HEK293 (cell line): ENCODE measurements at regions not wholly inside any gene's neighbourhood (a gene's known extent, or its start where the extent isn't known, plus 50 kb on each side); places are given as distances from the start of the nearest gene placed in this dataset.

Experiments used
- CTCF ChIA-PET: fragments of 350-600 bp; formaldehyde crosslinking; extraction: SDS; loops from one replicate; lab custom pipeline; 2021; ENCODE audit warnings: antibody characterized with exemption; lab: Yijun Ruan, JAX
- POLR2A ChIA-PET: fragments of 300-600 bp; formaldehyde crosslinking; extraction: SDS; loops from one replicate; lab custom pipeline; 2020; ENCODE audit warnings: antibody characterized with exemption, inconsistent platforms; lab: Yijun Ruan, JAX
- H3K27ac ChIP-seq: fragments of 200-500 bp; sonication (Bioruptor generic); 2 replicates; pipeline ENCODE4 v1.5.1; 2014; ENCODE audit warnings: low read depth, low read length, control low read depth, inconsistent platforms; ENCODE audit errors: extremely low read depth
- H3K36me3 ChIP-seq, 2 experiments: fragments of 200-500 bp in 1 of 2; sonication (Bioruptor generic) in 1 of 2; 1 replicate in 1 of 2; 2 replicates in 1 of 2; pipeline ENCODE4 v1.5.1; 2014 to 2017; ENCODE audit warnings: inconsistent platforms in 2 of 2, low read length in 2 of 2; ENCODE audit not compliant: control insufficient read depth in 2 of 2, insufficient read depth in 1 of 2
- H3K4me1 ChIP-seq: fragments of 200-500 bp; sonication (Bioruptor generic); 2 replicates; pipeline ENCODE4 v1.5.1; 2014; ENCODE audit warnings: mild to moderate bottlenecking, low read length, inconsistent platforms; ENCODE audit not compliant: control insufficient read depth, insufficient read depth
- H3K4me3 ChIP-seq: 2 replicates; pipeline ENCODE4 v1.5.1; 2011; ENCODE audit warnings: low read depth, mild to moderate bottlenecking, control low read depth, low read length, moderate library complexity
- H3K9me3 ChIP-seq: fragments of 200-500 bp; sonication (Bioruptor generic); 2 replicates; pipeline ENCODE4 v1.5.1; 2014; ENCODE audit warnings: low read depth, low read length, inconsistent platforms; ENCODE audit not compliant: control insufficient read depth, insufficient read depth
- EGR2 ChIP-seq: fragments of 450-650 bp; formaldehyde crosslinking; IDR thresholded peaks from 2 replicates; pipeline ENCODE4 v1.5.1; 2016; ENCODE audit warnings: low read depth, missing biosample characterization, missing genetic modification characterization
- GLIS1 ChIP-seq: fragments of 450-650 bp; formaldehyde crosslinking; IDR thresholded peaks from 2 replicates; pipeline ENCODE4 v1.5.1; 2016; ENCODE audit warnings: missing biosample characterization, missing genetic modification characterization
- KLF10 ChIP-seq: fragments of 450-650 bp; IDR thresholded peaks from 2 replicates; pipeline ENCODE4 v1.5.1; 2018; ENCODE audit warnings: missing biosample characterization, mild to moderate bottlenecking, missing genetic modification characterization
- OVOL3 ChIP-seq: fragments of 450-650 bp; formaldehyde crosslinking; IDR thresholded peaks from 2 replicates; pipeline ENCODE4 v1.5.1; 2016; ENCODE audit warnings: missing biosample characterization, missing genetic modification characterization
- PATZ1 ChIP-seq: fragments of 450-650 bp; formaldehyde crosslinking; IDR thresholded peaks from 2 replicates; pipeline ENCODE4 v1.5.1; 2016; ENCODE audit warnings: missing biosample characterization, missing genetic modification characterization
- YY1 ChIP-seq: fragments of 450-650 bp; formaldehyde crosslinking; IDR thresholded peaks from 2 replicates; pipeline ENCODE4 v1.5.1; 2018; ENCODE audit warnings: missing biosample characterization, missing genetic modification characterization
- ZNF138 ChIP-seq: fragments of 450-650 bp; formaldehyde crosslinking; IDR thresholded peaks from 2 replicates; pipeline ENCODE4 v1.5.1; 2016; ENCODE audit warnings: missing biosample characterization, missing genetic modification characterization, borderline replicate concordance
- ZNF157 ChIP-seq: fragments of 450-650 bp; formaldehyde crosslinking; IDR thresholded peaks from 2 replicates; pipeline ENCODE4 v1.5.1; 2016; ENCODE audit warnings: missing biosample characterization, missing genetic modification characterization
- ZNF174 ChIP-seq: fragments of 450-650 bp; formaldehyde crosslinking; IDR thresholded peaks from 2 replicates; pipeline ENCODE4 v1.5.0; 2017; ENCODE audit warnings: missing biosample characterization, mild to moderate bottlenecking, missing genetic modification characterization
- ZNF335 ChIP-seq: fragments of 450-650 bp; formaldehyde crosslinking; conservative IDR thresholded peaks from 2 replicates; pipeline ENCODE4 v1.5.1; 2016; ENCODE audit warnings: missing biosample characterization, missing genetic modification characterization
- ZNF394 ChIP-seq: fragments of 450-650 bp; formaldehyde crosslinking; IDR thresholded peaks from 2 replicates; pipeline ENCODE4 v1.5.1; 2016; ENCODE audit warnings: missing biosample characterization, missing genetic modification characterization, mild to moderate bottlenecking, moderate library complexity, borderline replicate concordance
- ZNF426 ChIP-seq: fragments of 450-650 bp; formaldehyde crosslinking; IDR thresholded peaks from 2 replicates; pipeline ENCODE4 v1.5.1; 2017; ENCODE audit warnings: missing biosample characterization, missing genetic modification characterization, mild to moderate bottlenecking, inconsistent platforms, moderate library complexity
- ZNF571 ChIP-seq: fragments of 450-650 bp; formaldehyde crosslinking; IDR thresholded peaks from 2 replicates; pipeline ENCODE4 v1.5.0; 2017; ENCODE audit warnings: missing biosample characterization, missing genetic modification characterization
- ZNF670 ChIP-seq: fragments of 450-650 bp; formaldehyde crosslinking; IDR thresholded peaks from 2 replicates; pipeline ENCODE4 v1.5.1; 2016; ENCODE audit warnings: missing biosample characterization, missing genetic modification characterization, low read depth
- ZNF701 ChIP-seq: fragments of 450-650 bp; formaldehyde crosslinking; IDR thresholded peaks from 2 replicates; pipeline ENCODE4 v1.5.1; 2016; ENCODE audit warnings: missing biosample characterization, missing genetic modification characterization
- ZSCAN30 ChIP-seq: fragments of 450-650 bp; IDR thresholded peaks from 2 replicates; pipeline ENCODE4 v1.5.1; 2018; ENCODE audit warnings: missing biosample characterization, mild to moderate bottlenecking, missing genetic modification characterization, moderate library complexity
- TF ChIP-seq, protein P1 (sequence below): fragments of 450-650 bp; formaldehyde crosslinking; conservative IDR thresholded peaks from 2 replicates; pipeline ENCODE4 v1.5.1; 2016; ENCODE audit warnings: low read depth, missing biosample characterization, missing genetic modification characterization
- TF ChIP-seq, protein P2 (sequence below): fragments of 450-650 bp; formaldehyde crosslinking; IDR thresholded peaks from 2 replicates; pipeline ENCODE4 v1.5.1; 2016; ENCODE audit warnings: missing biosample characterization, missing genetic modification characterization
- TF ChIP-seq, protein P3 (sequence below): fragments of 450-650 bp; formaldehyde crosslinking; IDR thresholded peaks from 2 replicates; pipeline ENCODE4 v1.5.1; 2017; ENCODE audit warnings: missing biosample characterization, missing genetic modification characterization
- TF ChIP-seq, protein P4 (sequence below): fragments of 450-650 bp; formaldehyde crosslinking; IDR thresholded peaks from 2 replicates; pipeline ENCODE4 v1.5.1; 2016; ENCODE audit warnings: missing biosample characterization, missing genetic modification characterization
- TF ChIP-seq, protein P5 (sequence below): fragments of 450-650 bp; formaldehyde crosslinking; IDR thresholded peaks from 2 replicates; pipeline ENCODE4 v1.5.1; 2016; ENCODE audit warnings: missing biosample characterization, missing genetic modification characterization

GRCh38 chr2:118549503-118549902 is 297.9 kb downstream of the EN1 start (continued):
- TF ChIP-seq, protein P1, sequence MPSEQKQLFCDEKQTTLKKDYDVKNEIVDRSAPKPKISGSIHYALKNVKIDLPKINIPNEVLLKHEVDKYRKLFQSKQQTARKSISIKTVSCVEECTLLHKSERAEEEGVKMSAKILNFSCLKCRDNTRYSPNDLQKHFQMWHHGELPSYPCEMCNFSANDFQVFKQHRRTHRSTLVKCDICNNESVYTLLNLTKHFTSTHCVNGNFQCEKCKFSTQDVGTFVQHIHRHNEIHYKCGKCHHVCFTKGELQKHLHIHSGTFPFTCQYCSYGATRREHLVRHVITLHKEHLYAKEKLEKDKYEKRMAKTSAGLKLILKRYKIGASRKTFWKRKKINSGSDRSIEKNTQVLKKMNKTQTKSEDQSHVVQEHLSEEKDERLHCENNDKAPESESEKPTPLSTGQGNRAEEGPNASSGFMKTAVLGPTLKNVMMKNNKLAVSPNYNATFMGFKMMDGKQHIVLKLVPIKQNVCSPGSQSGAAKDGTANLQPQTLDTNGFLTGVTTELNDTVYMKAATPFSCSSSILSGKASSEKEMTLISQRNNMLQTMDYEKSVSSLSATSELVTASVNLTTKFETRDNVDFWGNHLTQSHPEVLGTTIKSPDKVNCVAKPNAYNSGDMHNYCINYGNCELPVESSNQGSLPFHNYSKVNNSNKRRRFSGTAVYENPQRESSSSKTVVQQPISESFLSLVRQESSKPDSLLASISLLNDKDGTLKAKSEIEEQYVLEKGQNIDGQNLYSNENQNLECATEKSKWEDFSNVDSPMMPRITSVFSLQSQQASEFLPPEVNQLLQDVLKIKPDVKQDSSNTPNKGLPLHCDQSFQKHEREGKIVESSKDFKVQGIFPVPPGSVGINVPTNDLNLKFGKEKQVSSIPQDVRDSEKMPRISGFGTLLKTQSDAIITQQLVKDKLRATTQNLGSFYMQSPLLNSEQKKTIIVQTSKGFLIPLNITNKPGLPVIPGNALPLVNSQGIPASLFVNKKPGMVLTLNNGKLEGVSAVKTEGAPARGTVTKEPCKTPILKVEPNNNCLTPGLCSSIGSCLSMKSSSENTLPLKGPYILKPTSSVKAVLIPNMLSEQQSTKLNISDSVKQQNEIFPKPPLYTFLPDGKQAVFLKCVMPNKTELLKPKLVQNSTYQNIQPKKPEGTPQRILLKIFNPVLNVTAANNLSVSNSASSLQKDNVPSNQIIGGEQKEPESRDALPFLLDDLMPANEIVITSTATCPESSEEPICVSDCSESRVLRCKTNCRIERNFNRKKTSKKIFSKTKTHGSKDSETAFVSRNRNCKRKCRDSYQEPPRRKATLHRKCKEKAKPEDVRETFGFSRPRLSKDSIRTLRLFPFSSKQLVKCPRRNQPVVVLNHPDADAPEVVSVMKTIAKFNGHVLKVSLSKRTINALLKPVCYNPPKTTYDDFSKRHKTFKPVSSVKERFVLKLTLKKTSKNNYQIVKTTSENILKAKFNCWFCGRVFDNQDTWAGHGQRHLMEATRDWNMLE (tag by site-specific recombination) = no peak
- TF ChIP-seq, protein P2, sequence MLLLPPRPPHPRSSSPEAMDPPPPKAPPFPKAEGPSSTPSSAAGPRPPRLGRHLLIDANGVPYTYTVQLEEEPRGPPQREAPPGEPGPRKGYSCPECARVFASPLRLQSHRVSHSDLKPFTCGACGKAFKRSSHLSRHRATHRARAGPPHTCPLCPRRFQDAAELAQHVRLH (tag by site-specific recombination) = no peak
- TF ChIP-seq ZNF394 (tag by site-specific recombination) = no peak
- no peak for TF ChIP-seq PATZ1
- TF ChIP-seq ZNF138 (tag by site-specific recombination) = no peak
- TF ChIP-seq KLF10 (tag by site-specific recombination) = no peak
- no peak for TF ChIP-seq ZNF335 (tag by site-specific recombination)

- Histone ChIP-seq H3K9me3 (no peaks in the 10 kb centered on the region), H3K4me3 (no peak overlapping the region), H3K27ac (no peak overlapping the region), H3K4me1 (no peaks in the 10 kb centered on the region), H3K36me3 (no peaks in the 10 kb centered on the region)
- TF ChIP-seq, protein P2 (tag by site-specific recombination) = no peak
- TF ChIP-seq YY1 (tag by site-specific recombination) = no peak
- TF ChIP-seq, protein P3, sequence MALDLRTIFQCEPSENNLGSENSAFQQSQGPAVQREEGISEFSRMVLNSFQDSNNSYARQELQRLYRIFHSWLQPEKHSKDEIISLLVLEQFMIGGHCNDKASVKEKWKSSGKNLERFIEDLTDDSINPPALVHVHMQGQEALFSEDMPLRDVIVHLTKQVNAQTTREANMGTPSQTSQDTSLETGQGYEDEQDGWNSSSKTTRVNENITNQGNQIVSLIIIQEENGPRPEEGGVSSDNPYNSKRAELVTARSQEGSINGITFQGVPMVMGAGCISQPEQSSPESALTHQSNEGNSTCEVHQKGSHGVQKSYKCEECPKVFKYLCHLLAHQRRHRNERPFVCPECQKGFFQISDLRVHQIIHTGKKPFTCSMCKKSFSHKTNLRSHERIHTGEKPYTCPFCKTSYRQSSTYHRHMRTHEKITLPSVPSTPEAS (tag by site-specific recombination) = no peak
- TF ChIP-seq ZNF157 (tag by site-specific recombination) = no peak
- TF ChIP-seq ZNF571 = no peak
- TF ChIP-seq ZNF701 (tag by site-specific recombination) = no peak
- TF ChIP-seq, protein P4, sequence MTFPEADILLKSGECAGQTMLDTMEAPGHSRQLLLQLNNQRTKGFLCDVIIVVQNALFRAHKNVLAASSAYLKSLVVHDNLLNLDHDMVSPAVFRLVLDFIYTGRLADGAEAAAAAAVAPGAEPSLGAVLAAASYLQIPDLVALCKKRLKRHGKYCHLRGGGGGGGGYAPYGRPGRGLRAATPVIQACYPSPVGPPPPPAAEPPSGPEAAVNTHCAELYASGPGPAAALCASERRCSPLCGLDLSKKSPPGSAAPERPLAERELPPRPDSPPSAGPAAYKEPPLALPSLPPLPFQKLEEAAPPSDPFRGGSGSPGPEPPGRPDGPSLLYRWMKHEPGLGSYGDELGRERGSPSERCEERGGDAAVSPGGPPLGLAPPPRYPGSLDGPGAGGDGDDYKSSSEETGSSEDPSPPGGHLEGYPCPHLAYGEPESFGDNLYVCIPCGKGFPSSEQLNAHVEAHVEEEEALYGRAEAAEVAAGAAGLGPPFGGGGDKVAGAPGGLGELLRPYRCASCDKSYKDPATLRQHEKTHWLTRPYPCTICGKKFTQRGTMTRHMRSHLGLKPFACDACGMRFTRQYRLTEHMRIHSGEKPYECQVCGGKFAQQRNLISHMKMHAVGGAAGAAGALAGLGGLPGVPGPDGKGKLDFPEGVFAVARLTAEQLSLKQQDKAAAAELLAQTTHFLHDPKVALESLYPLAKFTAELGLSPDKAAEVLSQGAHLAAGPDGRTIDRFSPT (tag by site-specific recombination) = no peak
- no peak for TF ChIP-seq ZNF426 (tag by site-specific recombination)
- no peak for TF ChIP-seq GLIS1 (tag by site-specific recombination)
- no peak for TF ChIP-seq ZSCAN30
- TF ChIP-seq ZNF174 (tag by site-specific recombination) = no peak
- TF ChIP-seq OVOL3 (tag by site-specific recombination) = no peak
- TF ChIP-seq ZNF670 = no peak
- TF ChIP-seq, protein P5, sequence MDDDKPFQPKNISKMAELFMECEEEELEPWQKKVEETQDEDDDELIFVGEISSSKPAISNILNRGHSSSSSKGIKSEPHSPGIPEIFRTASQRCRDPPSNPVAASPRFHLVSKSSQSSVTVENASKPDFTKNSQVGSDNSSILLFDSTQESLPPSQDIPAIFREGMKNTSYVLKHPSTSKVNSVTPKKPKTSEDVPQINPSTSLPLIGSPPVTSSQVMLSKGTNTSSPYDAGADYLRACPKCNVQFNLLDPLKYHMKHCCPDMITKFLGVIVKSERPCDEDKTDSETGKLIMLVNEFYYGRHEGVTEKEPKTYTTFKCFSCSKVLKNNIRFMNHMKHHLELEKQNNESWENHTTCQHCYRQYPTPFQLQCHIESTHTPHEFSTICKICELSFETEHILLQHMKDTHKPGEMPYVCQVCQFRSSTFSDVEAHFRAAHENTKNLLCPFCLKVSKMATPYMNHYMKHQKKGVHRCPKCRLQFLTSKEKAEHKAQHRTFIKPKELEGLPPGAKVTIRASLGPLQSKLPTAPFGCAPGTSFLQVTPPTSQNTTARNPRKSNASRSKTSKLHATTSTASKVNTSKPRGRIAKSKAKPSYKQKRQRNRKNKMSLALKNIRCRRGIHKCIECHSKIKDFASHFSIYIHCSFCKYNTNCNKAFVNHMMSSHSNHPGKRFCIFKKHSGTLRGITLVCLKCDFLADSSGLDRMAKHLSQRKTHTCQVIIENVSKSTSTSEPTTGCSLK (tag by site-specific recombination) = no peak
- TF ChIP-seq EGR2 (tag by site-specific recombination) = no peak
- ChIA-PET CTCF (interaction anchor here (0.6 to 0.9 kb wide), 2 partner anchors 10 to 326 kb away, joined by 4 read pairs; no protein-coding TSS in a partner anchor), POLR2A (no interaction called here)
Observed at GRCh38 chr2:118548880-118549488, 298.5 kb downstream of the EN1 start.
